HEK293 (cell line): ENCODE measurements at regions not wholly inside any gene's neighbourhood (a gene's known extent, or its start where the extent isn't known, plus 50 kb on each side); places are given as distances from the start of the nearest gene placed in this dataset.

Experiments used
- CTCF ChIA-PET: fragments of 350-600 bp; formaldehyde crosslinking; extraction: SDS; loops from one replicate; lab custom pipeline; 2021; ENCODE audit warnings: antibody characterized with exemption; lab: Yijun Ruan, JAX
- POLR2A ChIA-PET: fragments of 300-600 bp; formaldehyde crosslinking; extraction: SDS; loops from one replicate; lab custom pipeline; 2020; ENCODE audit warnings: antibody characterized with exemption, inconsistent platforms; lab: Yijun Ruan, JAX
- H3K27ac ChIP-seq: fragments of 200-500 bp; sonication (Bioruptor generic); 2 replicates; pipeline ENCODE4 v1.5.1; 2014; ENCODE audit warnings: low read depth, low read length, control low read depth, inconsistent platforms; ENCODE audit errors: extremely low read depth
- H3K36me3 ChIP-seq, 2 experiments: fragments of 200-500 bp in 1 of 2; sonication (Bioruptor generic) in 1 of 2; 1 replicate in 1 of 2; 2 replicates in 1 of 2; pipeline ENCODE4 v1.5.1; 2014 to 2017; ENCODE audit warnings: inconsistent platforms in 2 of 2, low read length in 2 of 2; ENCODE audit not compliant: control insufficient read depth in 2 of 2, insufficient read depth in 1 of 2
- H3K4me1 ChIP-seq: fragments of 200-500 bp; sonication (Bioruptor generic); 2 replicates; pipeline ENCODE4 v1.5.1; 2014; ENCODE audit warnings: mild to moderate bottlenecking, low read length, inconsistent platforms; ENCODE audit not compliant: control insufficient read depth, insufficient read depth
- H3K4me3 ChIP-seq: 2 replicates; pipeline ENCODE4 v1.5.1; 2011; ENCODE audit warnings: low read depth, mild to moderate bottlenecking, control low read depth, low read length, moderate library complexity
- H3K9me3 ChIP-seq: fragments of 200-500 bp; sonication (Bioruptor generic); 2 replicates; pipeline ENCODE4 v1.5.1; 2014; ENCODE audit warnings: low read depth, low read length, inconsistent platforms; ENCODE audit not compliant: control insufficient read depth, insufficient read depth
- IKZF3 ChIP-seq: fragments of 450-650 bp; IDR thresholded peaks from 2 replicates; pipeline ENCODE4 v1.5.0; 2018; ENCODE audit warnings: missing biosample characterization, mild to moderate bottlenecking, missing genetic modification characterization, moderate library complexity
- SP2 ChIP-seq: fragments of 450-650 bp; formaldehyde crosslinking; IDR thresholded peaks from 2 replicates; pipeline ENCODE4 v1.5.1; 2016; ENCODE audit warnings: missing biosample characterization, missing genetic modification characterization
- WT1 ChIP-seq: fragments of 450-650 bp; formaldehyde crosslinking; IDR thresholded peaks from 2 replicates; pipeline ENCODE4 v1.5.1; 2016; ENCODE audit warnings: missing biosample characterization, missing genetic modification characterization
- YY2 ChIP-seq: fragments of 450-650 bp; formaldehyde crosslinking; IDR thresholded peaks from 2 replicates; pipeline ENCODE4 v1.5.1; 2016; ENCODE audit warnings: missing biosample characterization, missing genetic modification characterization
- ZBTB48 ChIP-seq: fragments of 450-650 bp; formaldehyde crosslinking; IDR thresholded peaks from 2 replicates; pipeline ENCODE4 v1.5.1; 2016; ENCODE audit warnings: missing biosample characterization, missing genetic modification characterization
- ZBTB8A ChIP-seq: fragments of 450-650 bp; formaldehyde crosslinking; IDR thresholded peaks from 2 replicates; pipeline ENCODE4 v1.5.1; 2016; ENCODE audit warnings: missing biosample characterization, missing genetic modification characterization
- ZFP37 ChIP-seq: fragments of 450-650 bp; formaldehyde crosslinking; IDR thresholded peaks from 2 replicates; pipeline ENCODE4 v1.5.1; 2016; ENCODE audit warnings: missing biosample characterization, missing genetic modification characterization
- ZNF121 ChIP-seq: fragments of 450-650 bp; formaldehyde crosslinking; IDR thresholded peaks from 2 replicates; pipeline ENCODE4 v1.5.1; 2016; ENCODE audit warnings: missing biosample characterization, missing genetic modification characterization
- ZNF19 ChIP-seq: fragments of 450-650 bp; formaldehyde crosslinking; IDR thresholded peaks from 2 replicates; pipeline ENCODE4; 2016; ENCODE audit warnings: missing biosample characterization, missing genetic modification characterization, low read depth
- ZNF211 ChIP-seq: fragments of 450-650 bp; formaldehyde crosslinking; IDR thresholded peaks from 2 replicates; pipeline ENCODE4 v1.5.1; 2016; ENCODE audit warnings: low read depth, missing biosample characterization, missing genetic modification characterization
- ZNF335 ChIP-seq: fragments of 450-650 bp; formaldehyde crosslinking; conservative IDR thresholded peaks from 2 replicates; pipeline ENCODE4 v1.5.1; 2016; ENCODE audit warnings: missing biosample characterization, missing genetic modification characterization
- ZNF354C ChIP-seq: fragments of 450-650 bp; formaldehyde crosslinking; IDR thresholded peaks from 2 replicates; pipeline ENCODE4 v1.5.1; 2016; ENCODE audit warnings: missing biosample characterization, missing genetic modification characterization, low read depth, borderline replicate concordance
- ZNF449 ChIP-seq: fragments of 450-650 bp; formaldehyde crosslinking; IDR thresholded peaks from 2 replicates; pipeline ENCODE4 v1.5.1; 2017; ENCODE audit warnings: missing biosample characterization, mild to moderate bottlenecking, missing genetic modification characterization, moderate library complexity
- ZNF518A ChIP-seq: fragments of 450-650 bp; formaldehyde crosslinking; conservative IDR thresholded peaks from 2 replicates; pipeline ENCODE4 v1.5.1; 2016; ENCODE audit warnings: low read depth, missing biosample characterization, missing genetic modification characterization
- ZNF548 ChIP-seq: fragments of 450-650 bp; formaldehyde crosslinking; IDR thresholded peaks from 2 replicates; pipeline ENCODE4 v1.5.1; 2016; ENCODE audit warnings: missing biosample characterization, missing genetic modification characterization
- ZNF664 ChIP-seq: fragments of 450-650 bp; formaldehyde crosslinking; IDR thresholded peaks from 2 replicates; pipeline ENCODE4 v1.5.1; 2016; ENCODE audit warnings: missing biosample characterization, missing genetic modification characterization
- ZNF747 ChIP-seq: fragments of 450-650 bp; formaldehyde crosslinking; IDR thresholded peaks from 2 replicates; pipeline ENCODE4 v1.5.1; 2016; ENCODE audit warnings: missing biosample characterization, missing genetic modification characterization
- ZNF776 ChIP-seq: fragments of 450-650 bp; formaldehyde crosslinking; IDR thresholded peaks from 2 replicates; pipeline ENCODE4 v1.5.0; 2017; ENCODE audit warnings: missing biosample characterization, missing genetic modification characterization, borderline replicate concordance
- ZNF830 ChIP-seq: fragments of 450-650 bp; IDR thresholded peaks from 2 replicates; pipeline ENCODE4 v1.5.0; 2018; ENCODE audit warnings: missing biosample characterization, missing genetic modification characterization, low read depth, mild to moderate bottlenecking, moderate library complexity
- ZXDB ChIP-seq: fragments of 450-650 bp; formaldehyde crosslinking; IDR thresholded peaks from 2 replicates; pipeline ENCODE4 v1.5.1; 2016; ENCODE audit warnings: missing biosample characterization, missing genetic modification characterization
- TF ChIP-seq, protein P1 (sequence below): IDR thresholded peaks from 2 replicates; pipeline ENCODE4 v1.6.1; 2011; ENCODE audit warnings: mild to moderate bottlenecking, low read depth, low read length, borderline replicate concordance
- TF ChIP-seq, protein P2 (sequence below): fragments of 450-650 bp; formaldehyde crosslinking; IDR thresholded peaks from 2 replicates; pipeline ENCODE4 v1.5.0; 2017; ENCODE audit warnings: missing biosample characterization, missing genetic modification characterization, borderline replicate concordance
- TF ChIP-seq, protein P3 (sequence below): fragments of 450-650 bp; formaldehyde crosslinking; IDR thresholded peaks from 2 replicates; pipeline ENCODE4 v1.5.1; 2016; ENCODE audit warnings: missing biosample characterization, missing genetic modification characterization

DNA sequence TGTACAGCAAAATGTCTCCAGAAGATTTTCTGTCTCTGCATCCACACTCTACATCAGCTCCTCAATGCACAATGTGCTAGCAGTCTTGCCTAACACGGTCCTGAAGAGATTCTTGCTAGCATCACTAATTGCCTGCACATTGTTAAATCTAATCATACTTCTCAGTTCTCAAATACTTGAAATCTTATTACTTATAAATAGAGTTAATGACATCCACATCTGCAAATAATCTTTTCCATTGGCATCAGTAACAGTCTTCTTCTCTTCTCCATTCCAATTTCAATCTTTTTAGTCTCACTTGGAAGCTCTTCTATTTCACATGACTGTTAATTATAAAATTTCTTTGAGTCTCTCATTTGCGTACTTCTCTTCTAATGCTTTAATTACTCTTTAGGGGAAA, 630.5 kb upstream of the SLITRK6 start:
- no peaks in the 10 kb centered on the region for H3K9me3 ChIP-seq
- no peak overlapping the region for H3K4me3 ChIP-seq
- CTCF ChIA-PET = no interaction called here
- H3K36me3 ChIP-seq = no peaks in the 10 kb centered on the region
- TF ChIP-seq ZNF548 (tag by site-specific recombination) (no peak), ZNF830 (tag by site-specific recombination) (no peak), ZNF335 (tag by site-specific recombination) (no peak), ZNF776 (tag by site-specific recombination) (no peak), IKZF3 (no peak), ZNF121 (tag by site-specific recombination) (no peak), ZNF354C (tag by site-specific recombination) (no peak), SP2 (no peak), ZNF449 (no peak), ZNF211 (no peak), ZFP37 (tag by site-specific recombination) (no peak), ZBTB8A (tag by site-specific recombination) (no peak), WT1 (tag by site-specific recombination) (no peak), ZNF747 (tag by site-specific recombination) (no peak), ZXDB (no peak)
- TF ChIP-seq, protein P1, sequence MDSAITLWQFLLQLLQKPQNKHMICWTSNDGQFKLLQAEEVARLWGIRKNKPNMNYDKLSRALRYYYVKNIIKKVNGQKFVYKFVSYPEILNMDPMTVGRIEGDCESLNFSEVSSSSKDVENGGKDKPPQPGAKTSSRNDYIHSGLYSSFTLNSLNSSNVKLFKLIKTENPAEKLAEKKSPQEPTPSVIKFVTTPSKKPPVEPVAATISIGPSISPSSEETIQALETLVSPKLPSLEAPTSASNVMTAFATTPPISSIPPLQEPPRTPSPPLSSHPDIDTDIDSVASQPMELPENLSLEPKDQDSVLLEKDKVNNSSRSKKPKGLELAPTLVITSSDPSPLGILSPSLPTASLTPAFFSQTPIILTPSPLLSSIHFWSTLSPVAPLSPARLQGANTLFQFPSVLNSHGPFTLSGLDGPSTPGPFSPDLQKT = no peak
- TF ChIP-seq, protein P2, sequence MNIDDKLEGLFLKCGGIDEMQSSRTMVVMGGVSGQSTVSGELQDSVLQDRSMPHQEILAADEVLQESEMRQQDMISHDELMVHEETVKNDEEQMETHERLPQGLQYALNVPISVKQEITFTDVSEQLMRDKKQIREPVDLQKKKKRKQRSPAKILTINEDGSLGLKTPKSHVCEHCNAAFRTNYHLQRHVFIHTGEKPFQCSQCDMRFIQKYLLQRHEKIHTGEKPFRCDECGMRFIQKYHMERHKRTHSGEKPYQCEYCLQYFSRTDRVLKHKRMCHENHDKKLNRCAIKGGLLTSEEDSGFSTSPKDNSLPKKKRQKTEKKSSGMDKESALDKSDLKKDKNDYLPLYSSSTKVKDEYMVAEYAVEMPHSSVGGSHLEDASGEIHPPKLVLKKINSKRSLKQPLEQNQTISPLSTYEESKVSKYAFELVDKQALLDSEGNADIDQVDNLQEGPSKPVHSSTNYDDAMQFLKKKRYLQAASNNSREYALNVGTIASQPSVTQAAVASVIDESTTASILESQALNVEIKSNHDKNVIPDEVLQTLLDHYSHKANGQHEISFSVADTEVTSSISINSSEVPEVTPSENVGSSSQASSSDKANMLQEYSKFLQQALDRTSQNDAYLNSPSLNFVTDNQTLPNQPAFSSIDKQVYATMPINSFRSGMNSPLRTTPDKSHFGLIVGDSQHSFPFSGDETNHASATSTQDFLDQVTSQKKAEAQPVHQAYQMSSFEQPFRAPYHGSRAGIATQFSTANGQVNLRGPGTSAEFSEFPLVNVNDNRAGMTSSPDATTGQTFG (tag by site-specific recombination) = no peak
- POLR2A ChIA-PET = no interaction called here
- H3K4me1 ChIP-seq = no peaks in the 10 kb centered on the region
- no peak overlapping the region for H3K27ac ChIP-seq

- Histone ChIP-seq H3K4me3 (no peak overlapping the region), H3K36me3 (no peaks in the 10 kb centered on the region), H3K27ac (no peak overlapping the region), H3K9me3 (no peaks in the 10 kb centered on the region), H3K4me1 (no peaks in the 10 kb centered on the region)
- ChIA-PET POLR2A (no interaction called here), CTCF (interaction anchor here (0.6 kb wide), 2 partner anchors 242 to 1075 kb away, joined by 3 read pairs; no protein-coding TSS in a partner anchor)
- TF ChIP-seq, protein P3, sequence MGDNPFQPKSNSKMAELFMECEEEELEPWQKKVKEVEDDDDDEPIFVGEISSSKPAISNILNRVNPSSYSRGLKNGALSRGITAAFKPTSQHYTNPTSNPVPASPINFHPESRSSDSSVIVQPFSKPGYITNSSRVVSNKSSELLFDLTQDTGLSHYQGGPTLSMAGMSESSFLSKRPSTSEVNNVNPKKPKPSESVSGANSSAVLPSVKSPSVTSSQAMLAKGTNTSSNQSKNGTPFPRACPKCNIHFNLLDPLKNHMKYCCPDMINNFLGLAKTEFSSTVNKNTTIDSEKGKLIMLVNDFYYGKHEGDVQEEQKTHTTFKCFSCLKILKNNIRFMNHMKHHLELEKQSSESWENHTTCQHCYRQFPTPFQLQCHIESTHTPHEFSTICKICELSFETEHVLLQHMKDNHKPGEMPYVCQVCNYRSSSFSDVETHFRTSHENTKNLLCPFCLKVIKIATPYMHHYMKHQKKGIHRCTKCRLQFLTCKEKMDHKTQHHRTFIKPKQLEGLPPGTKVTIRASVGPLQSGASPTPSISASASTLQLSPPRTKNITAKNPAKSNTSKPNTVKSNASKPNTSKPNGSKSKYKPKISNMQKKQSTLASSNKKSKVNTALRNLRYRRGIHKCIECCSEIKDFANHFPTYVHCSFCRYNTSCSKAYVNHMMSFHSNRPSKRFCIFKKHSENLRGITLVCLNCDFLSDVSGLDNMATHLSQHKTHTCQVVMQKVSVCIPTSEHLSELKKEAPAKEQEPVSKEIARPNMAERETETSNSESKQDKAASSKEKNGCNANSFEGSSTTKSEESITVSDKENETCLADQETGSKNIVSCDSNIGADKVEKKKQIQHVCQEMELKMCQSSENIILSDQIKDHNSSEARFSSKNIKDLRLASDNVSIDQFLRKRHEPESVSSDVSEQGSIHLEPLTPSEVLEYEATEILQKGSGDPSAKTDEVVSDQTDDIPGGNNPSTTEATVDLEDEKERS (tag by site-specific recombination) = no peak
- no peak for TF ChIP-seq ZNF518A (tag by site-specific recombination)
- TF ChIP-seq ZNF664 (tag by site-specific recombination) = no peak
- TF ChIP-seq ZNF830 (tag by site-specific recombination) = no peak
- TF ChIP-seq ZNF19 (tag by site-specific recombination) = no peak
- TF ChIP-seq ZNF335 (tag by site-specific recombination) = no peak
- no peak for TF ChIP-seq YY2 (tag by site-specific recombination)
- no peak for TF ChIP-seq ZBTB48 (tag by site-specific recombination)
Observed at GRCh38 chr13:86438034-86438433, 638.8 kb upstream of the SLITRK6 start.
